Psoas muscle (tissue), 7 donors: ENCODE measurements at regions not wholly inside any gene's neighbourhood (a gene's known extent, or its start where the extent isn't known, plus 50 kb on each side); places are given as distances from the start of the nearest gene placed in this dataset.

Experiments
- ATAC-seq, 4 donors: fragments of 200-7000 bp; cut with Tn5 transposase; one replicate each; pipeline ENCODE4 v1.9.1; 2020; ENCODE audit warnings: moderate library complexity in 3 of 4, mild to moderate bottlenecking in 2 of 4
- DNase-seq, 2 donors: peaks; one replicate each; pipeline ENCODE4 v3.0.0-alpha.2; 2020
- H3K27ac ChIP-seq: fragments of 200-600 bp; one replicate; pipeline ENCODE4 v1.8.0; 2022
- H3K27me3 ChIP-seq, 3 donors: fragments of 200-600 bp in 1 of 3; one replicate each; pipeline versions ENCODE4 v1.6.1 to v1.8.0; 2013 to 2022; ENCODE audit warnings: low read length in 2 of 3, mild to moderate bottlenecking in 2 of 3, moderate library complexity in 1 of 3; ENCODE audit not compliant: insufficient read depth in 3 of 3
- H3K36me3 ChIP-seq, 2 donors: fragments of 200-600 bp in 1 of 2; one replicate each; pipeline versions ENCODE4 v1.6.1 to v1.8.0; 2013 to 2022; ENCODE audit warnings: low read depth in 1 of 2, mild to moderate bottlenecking in 1 of 2, moderate library complexity in 1 of 2; ENCODE audit not compliant: insufficient read depth in 1 of 2
- H3K4me1 ChIP-seq: fragments of 200-600 bp; one replicate; pipeline ENCODE4 v1.8.0; 2022
- H3K4me3 ChIP-seq: fragments of 200-600 bp; one replicate; pipeline ENCODE4 v1.8.0; 2022; ENCODE audit warnings: mild to moderate bottlenecking
- H3K9me3 ChIP-seq: fragments of 200-600 bp; one replicate; pipeline ENCODE4 v1.8.0; 2022
- CTCF ChIP-seq: fragments of 200-600 bp; IDR thresholded peaks from one replicate; pipeline ENCODE4 v1.8.0; 2022; ENCODE audit warnings: antibody characterized with exemption
- WGBS, 3 donors: extraction: QIAGEN DNeasy Blood & Tissue Kit; methylation state at CpG; one replicate each; pipeline versions ENCODE4 v1.1.6 to v1.1.7; 2013; 5-methylcytosine and 5-hydroxymethylcytosine counted together
- intact Hi-C, 2 donors: fragments of 100-400 bp; cut with DNase I; formaldehyde crosslinking; loops; one replicate each; pipeline versions ENCODE4 v1.11.0 to v1.14.2; 2022
- donor health status: healthy with polysubstance abuse.
- donor health status: DM: no; HTN: no; CAD: no; lungs with moderate emphysema.
- donor health status: Bipolar disorder and iron deficiency.
- donor health status: healthy.
- donor health status: DM: yes; HTN: yes; CAD: no.
- donor health status: DM: no; HTN: no; CAD: no.
- donor health status: DM: yes; HTN: yes; CAD: no.

DNA sequence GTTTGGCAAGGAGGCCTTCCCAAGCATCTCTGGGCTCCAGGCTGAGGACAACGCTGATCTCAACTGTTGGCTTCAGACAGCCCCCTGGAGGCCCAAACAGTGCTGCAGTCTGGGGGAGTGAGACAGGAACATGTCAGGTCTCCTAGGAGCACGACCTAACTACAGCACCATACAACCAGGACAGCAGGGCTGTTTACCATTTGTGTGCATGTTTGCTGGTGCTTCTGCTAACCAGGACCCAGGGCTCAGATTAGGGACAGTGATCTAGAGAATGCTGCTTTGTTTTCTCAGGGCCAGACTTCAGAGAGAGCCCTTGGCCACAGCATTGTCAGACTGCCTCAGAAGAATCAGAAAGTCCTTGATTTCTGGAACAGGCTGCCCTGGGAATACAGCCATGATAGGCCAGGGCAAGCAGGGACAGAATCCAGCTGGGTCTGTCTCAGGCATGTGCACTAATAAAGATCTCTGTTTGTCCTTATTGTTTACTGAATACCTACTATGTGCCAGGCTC, 126.5 kb downstream of the VPREB1 start:
- Histone ChIP-seq H3K4me1 (no peaks in the 10 kb centered on the region), H3K4me3 (no peak overlapping the region), H3K36me3 (no peaks in the 10 kb centered on the region), H3K27ac (no peak overlapping the region), H3K9me3 (no peaks in the 10 kb centered on the region), H3K27me3 (peaks cover 0 to 17% (median 1%) of the 10 kb centered on the region in 3 donors)
- intact Hi-C loops = no loop called here
- TF ChIP-seq CTCF = no peak
- 10 to 16% (median 14%) methylated on average over 2 of the region's 2 CpGs for WGBS, 3 donors
- peak in 1 of 4 donors; percentile 41 for ATAC-seq
- peak in 1 of 2 donors; percentile 65 for DNase-seq

DNA sequence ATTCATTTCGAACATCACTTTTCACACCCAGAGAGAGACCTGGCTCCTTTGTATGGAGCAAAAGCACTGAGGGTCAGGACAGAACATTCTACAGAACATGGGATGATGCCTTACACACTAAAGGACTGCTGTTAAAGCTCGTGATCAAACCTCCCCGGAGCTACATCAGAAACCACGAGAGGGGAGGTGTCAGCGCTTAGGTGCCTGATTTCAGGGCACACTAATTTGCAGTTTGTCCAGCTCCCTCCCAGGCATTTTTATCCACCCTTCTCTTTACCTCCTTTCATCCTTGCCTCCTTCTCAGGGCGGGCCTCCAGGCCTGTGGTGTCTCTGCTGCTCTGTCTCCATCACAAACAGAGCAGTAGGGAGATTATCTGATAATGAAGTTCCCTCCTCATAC, 127.5 kb downstream of the VPREB1 start:
- Histone ChIP-seq H3K27me3 (peaks cover 0 to 24% (median 0%) of the 10 kb centered on the region in 3 donors), H3K9me3 (no peaks in the 10 kb centered on the region), H3K4me3 (no peak overlapping the region), H3K36me3 (no peaks in the 10 kb centered on the region), H3K4me1 (no peaks in the 10 kb centered on the region), H3K27ac (no peak overlapping the region)
- intact Hi-C loops = loop anchor here in 1 of 2 donors (2.0 kb wide), 1 partner anchor 21 kb away; no protein-coding TSS in a partner anchor
- ATAC-seq = no peak
- no peak for TF ChIP-seq CTCF
- 74 to 88% (median 76%) methylated on average over 6 of the region's 6 CpGs for WGBS, 3 donors
- no peak for DNase-seq

DNA sequence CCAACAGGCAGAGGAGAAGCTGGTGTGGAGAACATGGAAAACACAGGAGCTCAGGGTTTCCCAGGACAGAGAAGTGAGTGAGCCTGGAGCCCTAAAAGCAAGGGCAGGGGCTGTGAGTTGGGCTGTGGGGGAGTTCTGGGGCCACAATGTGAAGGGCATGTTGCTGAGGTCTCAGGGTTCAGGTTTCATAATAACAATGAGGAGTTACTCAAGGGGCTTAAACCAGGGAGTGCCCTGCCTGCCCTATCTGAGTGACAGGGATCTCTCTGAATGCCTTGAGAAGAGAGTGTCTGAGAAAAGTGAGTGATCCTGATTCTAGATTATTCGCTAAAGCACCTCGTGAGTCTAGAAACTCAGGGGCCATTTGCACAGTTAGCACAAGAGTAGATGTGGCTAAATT, 129.6 kb downstream of the VPREB1 start:
- intact Hi-C loops = no loop called here
- H3K9me3 ChIP-seq = no peaks in the 10 kb centered on the region
- no peaks in the 10 kb centered on the region for H3K36me3 ChIP-seq
- peaks cover 0 to 25% (median 3%) of the 10 kb centered on the region in 3 donors for H3K27me3 ChIP-seq
- no peak for ATAC-seq
- H3K4me3 ChIP-seq = no peak overlapping the region
- H3K27ac ChIP-seq = no peak overlapping the region
- 52 to 80% (median 58%) methylated on average over 2 of the region's 2 CpGs for WGBS, 3 donors
- no peak for TF ChIP-seq CTCF
- no peak for DNase-seq
- no peaks in the 10 kb centered on the region for H3K4me1 ChIP-seq

- H3K4me1 ChIP-seq = no peaks in the 10 kb centered on the region
- peaks cover 0 to 24% (median 3%) of the 10 kb centered on the region in 3 donors for H3K27me3 ChIP-seq
- no peaks in the 10 kb centered on the region for H3K9me3 ChIP-seq
- ATAC-seq (no peak), DNase-seq (no peak)
- WGBS, 3 donors = 61 to 72% (median 69%) methylated on average over 5 of the region's 5 CpGs
- intact Hi-C loops = no loop called here
- H3K27ac ChIP-seq = no peak overlapping the region
- no peaks in the 10 kb centered on the region for H3K36me3 ChIP-seq
- no peak overlapping the region for H3K4me3 ChIP-seq
- TF ChIP-seq CTCF = no peak
Observed at GRCh38 chr22:22374579-22374978, 130.0 kb downstream of the VPREB1 start.
